Endothelial cell of umbilical vein (primary cell): ENCODE measurements at regions not wholly inside any gene's neighbourhood (a gene's known extent, or its start where the extent isn't known, plus 50 kb on each side); places are given as distances from the start of the nearest gene placed in this dataset.

Source experiments
- MAX ChIP-seq: IDR thresholded peaks from 2 replicates; pipeline ENCODE4 v1.6.1; 2011; ENCODE audit not compliant: insufficient read depth, insufficient read length
- TF ChIP-seq, protein P1 (sequence below), 2 donors: IDR thresholded peaks; 1 replicate in 1 of 2; 2 replicates in 1 of 2; pipeline ENCODE4 v1.5.1; 2011; ENCODE audit warnings: low read length in 2 of 2, mild to moderate bottlenecking in 2 of 2, moderate library complexity in 2 of 2, control low read depth in 1 of 2, inconsistent platforms in 1 of 2, low read depth in 1 of 2; ENCODE audit not compliant: insufficient read depth in 1 of 2; ENCODE audit errors: extremely low read depth in 1 of 2

DNA sequence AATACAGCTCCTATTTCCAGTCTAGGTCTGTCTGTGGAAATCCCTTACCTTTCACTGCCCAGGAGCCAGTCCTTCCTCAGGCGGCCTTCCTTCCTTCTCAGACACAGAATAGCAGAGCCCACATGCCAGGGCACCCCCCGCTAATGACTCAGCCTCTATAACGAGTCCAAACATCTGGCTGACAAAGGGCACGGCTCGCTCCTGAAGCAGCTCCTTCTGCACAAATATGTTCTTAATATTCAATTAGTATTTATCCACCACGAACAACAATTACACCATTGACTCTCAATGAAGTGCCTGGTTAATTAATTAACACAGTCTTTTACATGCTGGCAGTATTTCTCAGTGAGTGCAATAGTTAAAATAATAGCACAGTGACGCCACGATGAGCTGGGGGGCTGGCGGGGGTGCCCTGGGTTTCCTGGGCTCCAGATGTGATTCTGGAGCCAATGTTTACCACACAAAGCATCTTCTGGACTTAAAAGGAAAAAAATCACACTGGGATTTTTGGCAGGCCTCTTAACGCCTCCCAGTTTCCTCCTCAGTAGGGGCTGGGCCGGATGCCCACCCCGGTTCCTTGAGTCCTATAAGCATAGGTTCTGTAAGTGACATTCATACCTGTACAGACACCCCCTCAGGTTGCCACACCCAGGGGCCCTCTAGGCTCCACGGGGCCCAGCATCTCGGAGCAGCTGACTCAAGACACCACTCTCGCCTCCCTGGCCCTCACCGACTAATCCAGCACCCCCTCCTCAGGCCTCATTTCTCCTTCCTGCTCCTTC is 158.6 kb upstream of the MLN start:
- TF ChIP-seq, protein P1, sequence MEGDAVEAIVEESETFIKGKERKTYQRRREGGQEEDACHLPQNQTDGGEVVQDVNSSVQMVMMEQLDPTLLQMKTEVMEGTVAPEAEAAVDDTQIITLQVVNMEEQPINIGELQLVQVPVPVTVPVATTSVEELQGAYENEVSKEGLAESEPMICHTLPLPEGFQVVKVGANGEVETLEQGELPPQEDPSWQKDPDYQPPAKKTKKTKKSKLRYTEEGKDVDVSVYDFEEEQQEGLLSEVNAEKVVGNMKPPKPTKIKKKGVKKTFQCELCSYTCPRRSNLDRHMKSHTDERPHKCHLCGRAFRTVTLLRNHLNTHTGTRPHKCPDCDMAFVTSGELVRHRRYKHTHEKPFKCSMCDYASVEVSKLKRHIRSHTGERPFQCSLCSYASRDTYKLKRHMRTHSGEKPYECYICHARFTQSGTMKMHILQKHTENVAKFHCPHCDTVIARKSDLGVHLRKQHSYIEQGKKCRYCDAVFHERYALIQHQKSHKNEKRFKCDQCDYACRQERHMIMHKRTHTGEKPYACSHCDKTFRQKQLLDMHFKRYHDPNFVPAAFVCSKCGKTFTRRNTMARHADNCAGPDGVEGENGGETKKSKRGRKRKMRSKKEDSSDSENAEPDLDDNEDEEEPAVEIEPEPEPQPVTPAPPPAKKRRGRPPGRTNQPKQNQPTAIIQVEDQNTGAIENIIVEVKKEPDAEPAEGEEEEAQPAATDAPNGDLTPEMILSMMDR (IDR thresholded peaks at IDR 0.05; ENCODE audit: extremely low read depth in 1 of 2, insufficient read depth in 1 of 2, low read depth in 1 of 2, low read length in 2 of 2) = no peak
- TF ChIP-seq MAX = no peak
